Kidney (tissue), 13 donors: ENCODE measurements at regions not wholly inside any gene's neighbourhood (a gene's known extent, or its start where the extent isn't known, plus 50 kb on each side); places are given as distances from the start of the nearest gene placed in this dataset.

Source experiments
- DNase-seq, 5 donors: peaks; one replicate each; pipeline ENCODE4 v3.0.0-alpha.2; 2013 to 2020
- FAIRE-seq: peaks from 2 replicates; lab custom pipeline; 2012; peaks lifted over from hg19 to GRCh38; lab: Jason Lieb, UNC
- H3K27ac ChIP-seq, 2 donors: one replicate each; pipeline ENCODE4 v1.7.0; 2013; ENCODE audit warnings: low read depth in 2 of 2, low read length in 2 of 2, inconsistent platforms in 1 of 2
- H3K27me3 ChIP-seq: one replicate; pipeline ENCODE4 v1.7.1; 2013; ENCODE audit warnings: low read length, inconsistent platforms; ENCODE audit not compliant: control insufficient read depth, insufficient read depth
- H3K36me3 ChIP-seq, 3 donors: one replicate each; pipeline versions ENCODE4 v1.7.0 to v1.7.1; 2013; ENCODE audit warnings: low read length in 3 of 3, control low read depth in 1 of 3, inconsistent platforms in 1 of 3; ENCODE audit not compliant: insufficient read depth in 3 of 3, control insufficient read depth in 2 of 3
- H3K4me1 ChIP-seq, 3 donors: one replicate each; pipeline versions ENCODE4 v1.7.0 to v1.7.1; 2013; ENCODE audit warnings: low read length in 3 of 3, inconsistent platforms in 1 of 3, low read depth in 1 of 3; ENCODE audit not compliant: control insufficient read depth in 2 of 3, insufficient read depth in 2 of 3
- H3K4me3 ChIP-seq, 3 donors: one replicate each; pipeline versions ENCODE4 v1.7.0 to v1.8.1; 2013; ENCODE audit warnings: low read length in 3 of 3, control low read depth in 1 of 3, inconsistent platforms in 1 of 3
- H3K9ac ChIP-seq, 3 donors: one replicate each; pipeline versions ENCODE4 v1.7.0 to v1.7.1; 2013; ENCODE audit warnings: low read length in 3 of 3, control low read depth in 1 of 3, inconsistent platforms in 1 of 3
- H3K9me3 ChIP-seq, 3 donors: one replicate each; pipeline versions ENCODE4 v1.7.0 to v1.7.1; 2013; ENCODE audit warnings: low read length in 3 of 3, control low read depth in 1 of 3, inconsistent platforms in 1 of 3; ENCODE audit not compliant: control insufficient read depth in 2 of 3, insufficient read depth in 1 of 3
- intact Hi-C: fragments of 100-400 bp; cut with DNase I; formaldehyde crosslinking; loops from one replicate; pipeline ENCODE4 v1.11.1; 2022
- TF ChIP-seq, protein P1 (sequence below): IDR thresholded peaks from 3 replicates; pipeline ENCODE4 v1.5.1; 2012; ENCODE audit warnings: mild to moderate bottlenecking, moderate library complexity, borderline replicate concordance; ENCODE audit not compliant: insufficient read depth; ENCODE audit errors: extremely low read depth
- donor health status: control.
- donor health status: control.
- donor health status: control.
- donor health status: control.
- donor health status: control.
- donor health status: DM: yes; HTN: yes; CAD: no.
- donor health status: Normal renal cell carcinoma (clear cell type).

- Histone ChIP-seq H3K4me1 (no peaks in the 10 kb centered on the region), H3K4me3 (no peak overlapping the region), H3K9me3 (no peaks in the 10 kb centered on the region), H3K36me3 (no peaks in the 10 kb centered on the region), H3K27ac (no peak overlapping the region), H3K27me3 (no peaks in the 10 kb centered on the region), H3K9ac (no peak overlapping the region)
- TF ChIP-seq, protein P1, sequence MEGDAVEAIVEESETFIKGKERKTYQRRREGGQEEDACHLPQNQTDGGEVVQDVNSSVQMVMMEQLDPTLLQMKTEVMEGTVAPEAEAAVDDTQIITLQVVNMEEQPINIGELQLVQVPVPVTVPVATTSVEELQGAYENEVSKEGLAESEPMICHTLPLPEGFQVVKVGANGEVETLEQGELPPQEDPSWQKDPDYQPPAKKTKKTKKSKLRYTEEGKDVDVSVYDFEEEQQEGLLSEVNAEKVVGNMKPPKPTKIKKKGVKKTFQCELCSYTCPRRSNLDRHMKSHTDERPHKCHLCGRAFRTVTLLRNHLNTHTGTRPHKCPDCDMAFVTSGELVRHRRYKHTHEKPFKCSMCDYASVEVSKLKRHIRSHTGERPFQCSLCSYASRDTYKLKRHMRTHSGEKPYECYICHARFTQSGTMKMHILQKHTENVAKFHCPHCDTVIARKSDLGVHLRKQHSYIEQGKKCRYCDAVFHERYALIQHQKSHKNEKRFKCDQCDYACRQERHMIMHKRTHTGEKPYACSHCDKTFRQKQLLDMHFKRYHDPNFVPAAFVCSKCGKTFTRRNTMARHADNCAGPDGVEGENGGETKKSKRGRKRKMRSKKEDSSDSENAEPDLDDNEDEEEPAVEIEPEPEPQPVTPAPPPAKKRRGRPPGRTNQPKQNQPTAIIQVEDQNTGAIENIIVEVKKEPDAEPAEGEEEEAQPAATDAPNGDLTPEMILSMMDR = no peak
- FAIRE-seq = no peak
- intact Hi-C loops = no loop called here
- no peak for DNase-seq
Measured at GRCh38 chr11:130546438-130546837, 98.0 kb downstream of the ADAMTS15 start.

DNA sequence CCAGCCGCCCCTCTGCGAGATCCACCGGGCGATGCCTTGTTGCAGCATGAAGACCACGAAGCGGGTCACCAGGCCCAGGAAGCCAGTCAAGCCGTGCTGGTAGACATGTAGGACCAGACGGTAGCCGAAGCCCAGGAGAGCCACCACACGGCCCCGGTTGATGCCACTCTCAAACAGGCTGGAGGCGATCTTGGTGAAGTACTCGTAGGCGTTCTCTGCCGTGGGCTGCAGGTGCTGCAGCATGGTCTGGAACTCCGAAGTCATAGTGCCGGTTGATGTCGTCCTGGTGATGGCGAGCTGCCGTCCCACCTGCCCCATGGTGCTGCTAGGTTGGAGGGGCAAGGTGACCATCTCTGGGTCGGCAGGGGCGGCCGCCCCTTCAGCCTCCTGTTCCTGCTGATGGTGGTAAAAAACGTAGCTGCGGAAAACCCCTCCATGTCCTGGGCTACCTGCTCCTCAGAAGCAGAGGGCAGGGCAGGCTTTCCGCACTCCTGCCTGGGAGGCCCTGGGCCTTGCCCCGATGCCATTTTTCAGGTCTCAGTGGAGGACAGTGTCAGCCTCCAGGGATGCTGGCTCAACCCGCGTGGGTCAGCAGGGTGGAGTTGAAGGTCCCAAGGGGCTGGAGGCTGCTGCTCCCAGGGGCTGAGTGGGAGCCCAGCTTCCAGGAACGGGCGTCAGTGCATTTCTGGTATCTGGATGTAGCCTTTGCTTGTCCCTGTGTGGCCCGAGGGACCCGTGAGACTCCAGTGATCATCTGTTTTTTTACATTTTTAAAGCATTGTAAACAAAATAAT, 98.7 kb downstream of the ADAMTS15 start:
- no peak for DNase-seq
- H3K36me3 ChIP-seq = no peaks in the 10 kb centered on the region
- TF ChIP-seq, protein P1 = no peak
- H3K4me3 ChIP-seq = no peak overlapping the region
- no peak for FAIRE-seq
- no peaks in the 10 kb centered on the region for H3K4me1 ChIP-seq
- intact Hi-C loops = no loop called here
- no peak overlapping the region for H3K27ac ChIP-seq
- H3K9ac ChIP-seq = no peak overlapping the region
- no peaks in the 10 kb centered on the region for H3K27me3 ChIP-seq
- no peaks in the 10 kb centered on the region for H3K9me3 ChIP-seq

DNA sequence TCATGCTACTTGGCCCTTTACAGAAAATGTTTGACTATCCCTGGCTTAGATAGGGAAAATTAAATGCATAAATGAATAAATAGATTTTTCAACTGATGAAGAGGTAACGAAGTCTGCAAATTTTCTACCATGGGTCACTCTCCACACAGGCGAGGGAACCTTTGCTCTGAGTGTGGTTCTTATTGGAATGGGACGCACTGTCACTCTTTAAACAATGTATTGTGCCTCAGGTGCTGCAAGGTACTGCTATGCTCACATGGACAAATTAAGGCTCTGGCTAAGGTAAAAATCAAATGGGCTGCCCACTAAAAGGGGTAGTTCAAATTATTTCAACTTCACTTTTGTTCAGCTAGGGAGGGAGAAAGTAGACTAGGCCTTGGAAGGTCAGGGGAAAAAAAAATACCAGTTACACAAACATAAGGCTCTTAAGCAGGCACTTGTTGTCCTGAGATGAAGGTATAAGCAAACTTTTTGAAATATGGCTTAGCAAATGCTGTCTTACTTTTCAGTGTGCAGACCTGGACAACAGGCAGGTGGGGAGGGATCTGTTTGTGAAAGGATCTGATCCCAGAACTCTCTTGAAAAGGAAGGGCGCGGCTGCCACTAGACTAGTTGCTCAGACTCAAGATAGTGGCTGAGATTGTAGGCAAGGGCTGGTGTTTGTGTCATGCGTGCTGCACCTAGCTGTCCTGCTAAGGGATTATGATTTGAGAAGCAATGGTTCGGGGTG, 99.5 kb downstream of the ADAMTS15 start:
- H3K4me1 ChIP-seq = no peaks in the 10 kb centered on the region
- intact Hi-C loops = no loop called here
- FAIRE-seq = no peak
- H3K9me3 ChIP-seq = no peaks in the 10 kb centered on the region
- no peaks in the 10 kb centered on the region for H3K27me3 ChIP-seq
- TF ChIP-seq, protein P1 = no peak
- no peaks in the 10 kb centered on the region for H3K36me3 ChIP-seq
- H3K9ac ChIP-seq = no peak overlapping the region
- H3K4me3 ChIP-seq = no peak overlapping the region
- no peak overlapping the region for H3K27ac ChIP-seq
- DNase-seq = no peak
